A549 (cell line): ENCODE measurements at regions not wholly inside any gene's neighbourhood (a gene's known extent, or its start where the extent isn't known, plus 50 kb on each side); places are given as distances from the start of the nearest gene placed in this dataset.

Source experiments
- ATAC-seq, 2 experiments: fragments of 200-7000 bp in 1 of 2; fragments of >200 bp in 1 of 2; cut with Nextera tagmentation in 1 of 2; cut with Tn5 transposase in 1 of 2; 3 replicates each; pipeline versions ENCODE4 v1.8.0 to v1.9.1; 2018 to 2020; ENCODE audit warnings: mild to moderate bottlenecking in 1 of 2, moderate library complexity in 1 of 2
- CTCF ChIA-PET: fragments of 300-600 bp; sonication (Branson Sonifier 250); formaldehyde crosslinking; extraction: SDS; loops from one replicate; lab custom pipeline; 2021; ENCODE audit warnings: antibody characterized with exemption, inconsistent platforms; lab: Yijun Ruan, JAX
- POLR2A ChIA-PET: fragments of 350-600 bp; formaldehyde crosslinking; extraction: SDS; loops from one replicate; lab custom pipeline; 2021; ENCODE audit warnings: antibody characterized with exemption, inconsistent platforms; lab: Yijun Ruan, JAX
- DNase-seq, 2 experiments: peaks; one replicate each; pipeline versions ENCODE4 v3.0.0 to v3.0.0-alpha.2; 2011 to 2016; ENCODE audit warnings: low read depth in 1 of 2, low spot score in 1 of 2
- FAIRE-seq: peaks from 2 replicates; lab custom pipeline; 2011; peaks lifted over from hg19 to GRCh38; lab: Jason Lieb, UNC
- H3K27ac ChIP-seq, 2 experiments: fragments of >200 bp; sonication (Bioruptor Twin); formaldehyde crosslinking; 3 replicates each; pipeline ENCODE4 v1.5.1; 2016 to 2017
- H3K4me1 ChIP-seq: fragments of >200 bp; sonication (Bioruptor Twin); formaldehyde crosslinking; 3 replicates; pipeline ENCODE4 v1.6.1; 2016
- H3K4me2 ChIP-seq: fragments of >200 bp; sonication (Bioruptor Twin); formaldehyde crosslinking; 3 replicates; pipeline ENCODE4 v1.6.1; 2016
- H3K4me3 ChIP-seq: fragments of >200 bp; sonication (Bioruptor Twin); formaldehyde crosslinking; 3 replicates; pipeline ENCODE4 v1.5.1; 2016
- H3K9me3 ChIP-seq: fragments of >200 bp; sonication (Bioruptor Twin); formaldehyde crosslinking; 3 replicates; pipeline ENCODE4 v1.6.1; 2016
- ATOH8 ChIP-seq: fragments of 250-450 bp; sonication (Bioruptor Pico); IDR thresholded peaks from 2 replicates; pipeline ENCODE4 v1.5.0; 2020; ENCODE audit warnings: low read depth, mild to moderate bottlenecking, moderate library complexity
- BHLHE40 ChIP-seq: IDR thresholded peaks from 2 replicates; pipeline ENCODE4 v1.6.1; 2012; ENCODE audit warnings: low read depth, low read length, inconsistent platforms
- CBX8 ChIP-seq: fragments of 200-600 bp; sonication (generic); IDR thresholded peaks from 2 replicates; pipeline ENCODE4 v1.6.1; 2016
- CEBPB ChIP-seq, 2 experiments: fragments of >200 bp in 1 of 2; sonication (Bioruptor Twin) in 1 of 2; formaldehyde crosslinking in 1 of 2; IDR thresholded peaks; 2 replicates each; pipeline ENCODE4 v1.6.1; 2012 to 2016
- CHD4 ChIP-seq: fragments of 200-600 bp; sonication (generic); IDR thresholded peaks from 2 replicates; pipeline ENCODE4 v1.6.1; 2016; ENCODE audit warnings: antibody characterized with exemption, mild to moderate bottlenecking, borderline replicate concordance
- EHF ChIP-seq: fragments of 250-450 bp; sonication (Bioruptor Pico); IDR thresholded peaks from 2 replicates; pipeline ENCODE4 v1.5.0; 2020; ENCODE audit warnings: mild to moderate bottlenecking
- EHMT2 ChIP-seq: fragments of 200-600 bp; sonication (generic); IDR thresholded peaks from 2 replicates; pipeline ENCODE4 v1.6.1; 2016; ENCODE audit warnings: antibody characterized with exemption, low read depth, mild to moderate bottlenecking, moderate library complexity
- EP300 ChIP-seq, 2 experiments: fragments of >200 bp; sonication (Bioruptor Twin); formaldehyde crosslinking; IDR thresholded peaks; 2 replicates in 1 of 2; 3 replicates in 1 of 2; pipeline ENCODE4 v1.6.1; 2016 to 2017
- ESRRA ChIP-seq: fragments of 150-350 bp; IDR thresholded peaks from 2 replicates; pipeline ENCODE4 v1.6.1; 2014; ENCODE audit warnings: mild to moderate bottlenecking, low read length, borderline replicate concordance
- FOSL2 ChIP-seq, 2 experiments: fragments of 450-650 bp in 1 of 2; fragments of >200 bp in 1 of 2; sonication (Bioruptor Twin) in 1 of 2; formaldehyde crosslinking; IDR thresholded peaks; 2 replicates each; pipeline versions ENCODE4 v1.5.0 to v1.6.1; 2016 to 2020; ENCODE audit warnings: mild to moderate bottlenecking in 1 of 2, moderate library complexity in 1 of 2
- FOXS1 ChIP-seq: fragments of 250-450 bp; sonication (Bioruptor Pico); IDR thresholded peaks from 2 replicates; pipeline ENCODE4 v1.5.0; 2020; ENCODE audit warnings: mild to moderate bottlenecking, moderate library complexity
- GATA3 ChIP-seq: IDR thresholded peaks from 2 replicates; pipeline ENCODE4 v1.6.1; 2012; ENCODE audit warnings: borderline replicate concordance
- HOXA7 ChIP-seq: fragments of 250-450 bp; sonication (Bioruptor Pico); IDR thresholded peaks from 2 replicates; pipeline ENCODE4 v1.5.0; 2020; ENCODE audit warnings: mild to moderate bottlenecking, moderate library complexity
- JUN ChIP-seq, 2 experiments: fragments of >200 bp; sonication (Bioruptor Twin); formaldehyde crosslinking; IDR thresholded peaks; 2 replicates in 1 of 2; 3 replicates in 1 of 2; pipeline ENCODE4 v1.6.1; 2016 to 2017
- JUNB ChIP-seq: fragments of >200 bp; sonication (Bioruptor Twin); formaldehyde crosslinking; IDR thresholded peaks from 2 replicates; pipeline ENCODE4 v1.6.1; 2016
- KDM1A ChIP-seq: fragments of 200-600 bp; sonication (generic); IDR thresholded peaks from 2 replicates; pipeline ENCODE4 v1.6.1; 2016; ENCODE audit warnings: low read depth, mild to moderate bottlenecking
- MAFK ChIP-seq: fragments of 450-650 bp; IDR thresholded peaks from 2 replicates; pipeline ENCODE4 v1.6.1; 2014; ENCODE audit not compliant: partially characterized antibody
- MAX ChIP-seq: IDR thresholded peaks from 2 replicates; pipeline ENCODE4 v1.6.1; 2012
- MAZ ChIP-seq: fragments of 150-350 bp; IDR thresholded peaks from 2 replicates; pipeline ENCODE4 v1.6.1; 2014; ENCODE audit warnings: antibody characterized with exemption, low read depth, low read length, borderline replicate concordance
- NPAS2 ChIP-seq: fragments of 250-450 bp; sonication (Bioruptor Pico); IDR thresholded peaks from 2 replicates; pipeline ENCODE4 v1.8.0; 2022; ENCODE audit warnings: mild to moderate bottlenecking, moderate library complexity, borderline replicate concordance
- PBX3 ChIP-seq: IDR thresholded peaks from 2 replicates; pipeline ENCODE4 v1.6.1; 2012
- RCOR1 ChIP-seq: fragments of 150-350 bp; IDR thresholded peaks from 2 replicates; pipeline ENCODE4 v1.6.1; 2014; ENCODE audit warnings: antibody characterized with exemption, low read length, low read depth
- RFX5 ChIP-seq: fragments of 450-650 bp; IDR thresholded peaks from 2 replicates; pipeline ENCODE4 v1.7.1; 2014; ENCODE audit warnings: antibody characterized with exemption, mild to moderate bottlenecking, moderate library complexity
- ZFP36 ChIP-seq: fragments of 450-650 bp; IDR thresholded peaks from 2 replicates; pipeline ENCODE4 v1.6.1; 2014; ENCODE audit warnings: borderline replicate concordance; ENCODE audit not compliant: partially characterized antibody
- ZNF302 ChIP-seq: fragments of 250-450 bp; sonication (Bioruptor Pico); IDR thresholded peaks from 2 replicates; pipeline ENCODE4 v1.9.0; 2021; ENCODE audit warnings: inconsistent platforms, mild to moderate bottlenecking, moderate library complexity
- ZSCAN20 ChIP-seq: fragments of 250-450 bp; sonication (Bioruptor Pico); IDR thresholded peaks from 2 replicates; pipeline ENCODE4 v1.8.0; 2022; ENCODE audit warnings: mild to moderate bottlenecking, moderate library complexity
- WGBS: methylation state at CpG from one replicate; pipeline ENCODE4 v1.1.6; 2017; ENCODE audit errors: missing lambda C conversion rate; 5-methylcytosine and 5-hydroxymethylcytosine counted together
- TF ChIP-seq, protein P1 (sequence below): fragments of >200 bp; sonication (Bioruptor Twin); formaldehyde crosslinking; IDR thresholded peaks from 2 replicates; pipeline ENCODE4 v1.6.1; 2016

- DNase-seq (no peak), FAIRE-seq (no peak), ATAC-seq (no peak)
- Histone ChIP-seq H3K27ac (no peak overlapping the region), H3K9me3 (0 out of 3 replicates have a peak, but pooled peaks cover 2% of the 10 kb centered on the region), H3K4me3 (no peak overlapping the region), H3K4me2 (no peak overlapping the region), H3K4me1 (no peaks in the 10 kb centered on the region)
- WGBS = 50% methylated on average over 5 of the region's 5 CpGs
- TF ChIP-seq FOXS1 (CRISPR knock-in tag) (no peak), JUNB (no peak), EHMT2 (no peak), GATA3 (no peak), EP300 (IDR thresholded peaks at IDR 0.05) (no peak), RCOR1 (no peak), KDM1A (no peak), CBX8 (no peak), MAX (no peak), ZSCAN20 (CRISPR knock-in tag) (no peak), MAZ (no peak), ATOH8 (CRISPR knock-in tag) (no peak), CHD4 (no peak), ZNF302 (no peak), JUN (IDR thresholded peaks at IDR 0.05) (no peak), FOSL2 (IDR thresholded peaks at IDR 0.05) (no peak), FOSL2 (CRISPR knock-in tag; IDR thresholded peaks at IDR 0.05) (no peak)
- ChIA-PET POLR2A (no interaction called here), CTCF (no interaction called here)
These were observed 1474.0 kb downstream of the PCDH9 start for GRCh38 chr13:65756071-65756671.

GRCh38 chr13:65748227-65748626, 1481.9 kb downstream of the PCDH9 start:
- POLR2A ChIA-PET = no interaction called here
- Histone ChIP-seq H3K4me1 (no peaks in the 10 kb centered on the region), H3K4me3 (no peak overlapping the region), H3K27ac (no peak overlapping the region), H3K9me3 (no peaks in the 10 kb centered on the region), H3K4me2 (no peak overlapping the region)
- DNase-seq (no peak), FAIRE-seq (no peak), ATAC-seq (no peak)
- no peak for TF ChIP-seq MAX
- no peak for TF ChIP-seq KDM1A
- no peak for TF ChIP-seq ESRRA
- no peak for TF ChIP-seq CEBPB (IDR thresholded peaks at IDR 0.05)
- TF ChIP-seq RFX5 = no peak
- TF ChIP-seq CBX8 = no peak
- TF ChIP-seq HOXA7 = no peak
- no peak for TF ChIP-seq EHF (CRISPR knock-in tag)
- no peak for TF ChIP-seq PBX3
- TF ChIP-seq, protein P1, sequence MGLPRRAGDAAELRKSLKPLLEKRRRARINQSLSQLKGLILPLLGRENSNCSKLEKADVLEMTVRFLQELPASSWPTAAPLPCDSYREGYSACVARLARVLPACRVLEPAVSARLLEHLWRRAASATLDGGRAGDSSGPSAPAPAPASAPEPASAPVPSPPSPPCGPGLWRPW = no peak
- no peak for TF ChIP-seq NPAS2 (CRISPR knock-in tag)
- no peak for TF ChIP-seq MAFK
- no peak for TF ChIP-seq ZSCAN20 (CRISPR knock-in tag)
- no peak for TF ChIP-seq EHMT2
- TF ChIP-seq JUNB = no peak
- TF ChIP-seq ZFP36 = no peak
- TF ChIP-seq BHLHE40 = no peak
- TF ChIP-seq MAZ = no peak
- CTCF ChIA-PET = no interaction called here
- WGBS = 80% methylated on average over 19 of the region's 19 CpGs
